ENCODE measurements at regions not wholly inside any gene's neighbourhood (a gene's known extent, or its start where the extent isn't known, plus 50 kb on each side); places are given as distances from the start of the nearest gene placed in this dataset.

DNA sequence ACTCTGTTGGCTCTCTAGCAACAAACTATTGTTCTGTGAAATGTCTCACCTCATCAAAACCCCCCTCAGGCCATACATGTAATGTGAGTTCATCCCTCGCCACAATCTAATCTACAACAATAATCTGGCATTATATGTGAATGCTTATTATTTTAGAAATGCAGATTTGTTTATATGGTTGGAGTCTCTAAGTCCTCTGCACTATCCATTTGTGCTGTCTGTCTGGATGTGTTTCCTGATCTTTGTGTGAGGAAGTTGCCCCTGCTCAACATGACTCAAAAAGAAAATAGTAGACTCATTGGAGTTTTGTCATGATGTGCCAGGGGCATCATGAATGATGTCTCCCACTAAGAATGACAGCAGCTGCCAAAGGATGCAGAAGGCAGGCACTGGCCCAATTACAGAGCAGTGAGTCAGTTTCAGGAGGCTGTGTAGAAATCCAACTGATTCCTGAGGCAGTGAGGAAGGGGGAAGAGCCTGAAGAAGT, 161.6 kb upstream of the PDZRN3 start:
- Histone ChIP-seq H3K9me3 (no peaks in the 10 kb centered on the region), H3K4me1 (peaks cover 0 to 9% of the 10 kb centered on the region in 2 donors), H3K4me3 (no peak overlapping the region), H3K36me3 (no peaks in the 10 kb centered on the region), H3K27me3 (no peaks in the 10 kb centered on the region), H3K27ac (peak overlapping the region in 1 of 2 donors; percentile 58)
- DNase-seq (ENCODE audit: low spot score) = peak; percentile 74
- no peak for TF ChIP-seq CTCF (IDR thresholded peaks at IDR 0.05)

DNA sequence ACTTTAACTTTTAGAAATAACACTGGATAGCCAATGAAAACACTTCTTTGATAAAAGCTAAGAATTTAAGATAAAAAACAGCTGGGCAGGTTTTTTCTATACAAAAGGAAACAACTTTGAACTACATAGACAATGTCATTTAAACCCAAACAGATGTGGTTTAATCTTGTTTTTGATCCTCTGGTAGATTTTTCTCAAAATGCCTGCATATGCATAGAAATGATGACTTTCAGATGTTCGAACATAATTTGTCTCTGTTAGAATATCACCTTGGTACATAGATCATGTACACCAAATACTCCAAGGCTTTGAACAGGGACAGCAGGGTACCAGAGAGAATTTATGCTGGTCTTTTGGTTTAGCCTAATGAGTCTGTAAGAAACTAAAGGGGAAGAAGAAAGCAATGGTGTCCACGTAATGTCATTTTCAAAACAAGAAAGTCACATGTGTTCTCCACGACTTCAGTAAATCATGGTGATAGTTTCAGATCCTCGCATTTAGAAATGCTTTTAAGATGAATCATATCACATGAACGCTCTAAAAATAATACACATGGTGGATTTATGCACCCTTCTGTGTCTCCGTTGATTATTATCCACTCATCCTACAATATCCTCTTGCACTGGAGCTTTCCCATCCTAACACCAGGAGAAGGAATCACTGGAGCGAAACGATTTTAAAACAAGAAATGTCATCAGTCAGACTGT, 160.1 kb upstream of the PDZRN3 start:
- peak overlapping the region in 1 of 2 donors; percentile 31 for H3K27ac ChIP-seq

DNA sequence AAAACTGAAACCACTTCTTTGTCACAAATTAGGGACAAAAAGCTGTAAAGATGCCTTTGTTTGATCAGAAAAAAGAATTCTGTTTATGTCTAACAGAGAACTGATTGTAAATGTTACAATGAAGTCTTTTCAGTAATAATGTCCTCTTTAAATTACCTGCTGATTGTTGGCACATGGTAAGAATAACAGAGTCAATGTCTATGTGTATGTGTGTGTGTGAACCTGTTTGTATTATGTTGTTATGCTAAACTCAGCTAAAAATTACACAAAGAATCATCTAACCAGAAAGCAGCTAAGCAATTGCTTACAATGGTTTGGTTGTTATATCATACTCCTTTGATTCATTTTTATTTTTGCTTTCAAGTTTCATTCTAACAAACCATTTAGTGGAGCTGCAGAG, 159.1 kb upstream of the PDZRN3 start:
- no peak overlapping the region for H3K4me3 ChIP-seq
- no peak for TF ChIP-seq CTCF (IDR thresholded peaks at IDR 0.05)
- no peaks in the 10 kb centered on the region for H3K36me3 ChIP-seq
- no peaks in the 10 kb centered on the region for H3K27me3 ChIP-seq
- peaks cover 0 to 9% of the 10 kb centered on the region in 2 donors for H3K4me1 ChIP-seq
- H3K27ac ChIP-seq = no peak overlapping the region
- H3K9me3 ChIP-seq = no peaks in the 10 kb centered on the region
- no peak for DNase-seq (ENCODE audit: low spot score)

More for the DNA sequence above, 160.1 kb upstream of the PDZRN3 start:
- DNase-seq (ENCODE audit: low spot score) = no peak
- TF ChIP-seq CTCF (IDR thresholded peaks at IDR 0.05) = no peak
- Histone ChIP-seq H3K9me3 (no peaks in the 10 kb centered on the region), H3K4me3 (no peak overlapping the region), H3K27me3 (no peaks in the 10 kb centered on the region), H3K4me1 (peaks cover 0 to 9% of the 10 kb centered on the region in 2 donors), H3K36me3 (no peaks in the 10 kb centered on the region)

DNA sequence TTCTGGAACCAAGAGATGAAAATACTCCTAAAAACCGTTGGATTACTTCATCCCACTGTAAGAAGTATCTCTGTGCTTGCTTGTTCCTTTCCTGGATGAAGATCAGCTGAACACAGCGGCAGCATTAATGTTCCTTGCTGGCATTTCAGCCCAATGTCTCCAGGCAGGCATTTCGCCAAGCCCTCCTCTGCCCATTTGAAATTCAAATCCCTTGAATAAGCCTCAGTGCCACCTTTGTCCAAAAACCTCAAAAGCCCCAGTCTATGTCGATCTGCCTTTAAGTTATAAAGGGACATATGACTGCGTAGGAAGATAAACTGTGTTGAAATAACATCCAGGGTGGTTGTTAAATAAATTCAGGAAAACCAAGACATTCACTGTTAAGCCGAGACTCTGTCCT, 156.8 kb upstream of the PDZRN3 start:
- DNase-seq (ENCODE audit: low spot score) = no peak
- no peak overlapping the region for H3K27ac ChIP-seq
- no peaks in the 10 kb centered on the region for H3K9me3 ChIP-seq
- TF ChIP-seq CTCF (IDR thresholded peaks at IDR 0.05) = no peak
- no peaks in the 10 kb centered on the region for H3K27me3 ChIP-seq
- peaks cover 0 to 3% of the 10 kb centered on the region in 2 donors for H3K4me1 ChIP-seq
- no peak overlapping the region for H3K4me3 ChIP-seq
- no peaks in the 10 kb centered on the region for H3K36me3 ChIP-seq

- no peak overlapping the region for H3K27ac ChIP-seq
- DNase-seq (ENCODE audit: low spot score) = no peak
These were observed 149.9 kb upstream of the PDZRN3 start for GRCh38 chr3:73774645-73775044.

More at GRCh38 chr3:73774645-73775044, 149.9 kb upstream of the PDZRN3 start:
- Histone ChIP-seq H3K4me3 (no peak overlapping the region), H3K36me3 (no peaks in the 10 kb centered on the region), H3K4me1 (no peaks in the 10 kb centered on the region), H3K9me3 (peaks cover 0 to 4% of the 10 kb centered on the region in 2 donors), H3K27me3 (no peaks in the 10 kb centered on the region)
- TF ChIP-seq CTCF (IDR thresholded peaks at IDR 0.05) = no peak
